Upper lobe of left lung (tissue), 4 donors: ENCODE measurements at regions not wholly inside any gene's neighbourhood (a gene's known extent, or its start where the extent isn't known, plus 50 kb on each side); places are given as distances from the start of the nearest gene placed in this dataset.

Source experiments
- CTCF ChIP-seq, 6 experiments: fragments of 450-650 bp in 4 of 6; fragments of 200-600 bp in 2 of 6; sonication (generic) in 2 of 6; IDR thresholded peaks; one replicate each; pipeline ENCODE4 v1.5.1; 2016 to 2019; ENCODE audit warnings: antibody characterized with exemption in 6 of 6
- EP300 ChIP-seq, 4 donors: sonication (generic); formaldehyde crosslinking; IDR thresholded peaks; one replicate each; pipeline ENCODE4 v1.5.1; 2017; ENCODE audit warnings: antibody characterized with exemption in 4 of 4, control low read depth in 2 of 4
- POLR2A ChIP-seq, 4 donors: fragments of 450-650 bp; IDR thresholded peaks; one replicate each; pipeline ENCODE4 v1.5.1; 2016 to 2017; ENCODE audit warnings: antibody characterized with exemption in 4 of 4, mild to moderate bottlenecking in 2 of 4

GRCh38 chr16:85508388-85508787 lies 104.7 kb upstream of the GSE1 start:
- TF ChIP-seq CTCF (IDR thresholded peaks at IDR 0.05) (no peak), POLR2A (IDR thresholded peaks at IDR 0.05) (no peak), EP300 (IDR thresholded peaks at IDR 0.05) (no peak)
